A549 (cell line): ENCODE measurements at regions not wholly inside any gene's neighbourhood (a gene's known extent, or its start where the extent isn't known, plus 50 kb on each side); places are given as distances from the start of the nearest gene placed in this dataset.

Experiments used
- ATAC-seq, 2 experiments: fragments of 200-7000 bp in 1 of 2; fragments of >200 bp in 1 of 2; cut with Nextera tagmentation in 1 of 2; cut with Tn5 transposase in 1 of 2; 3 replicates each; pipeline versions ENCODE4 v1.8.0 to v1.9.1; 2018 to 2020; ENCODE audit warnings: mild to moderate bottlenecking in 1 of 2, moderate library complexity in 1 of 2
- CTCF ChIA-PET: fragments of 300-600 bp; sonication (Branson Sonifier 250); formaldehyde crosslinking; extraction: SDS; loops from one replicate; lab custom pipeline; 2021; ENCODE audit warnings: antibody characterized with exemption, inconsistent platforms; lab: Yijun Ruan, JAX
- POLR2A ChIA-PET: fragments of 350-600 bp; formaldehyde crosslinking; extraction: SDS; loops from one replicate; lab custom pipeline; 2021; ENCODE audit warnings: antibody characterized with exemption, inconsistent platforms; lab: Yijun Ruan, JAX
- DNase-seq, 2 experiments: peaks; one replicate each; pipeline versions ENCODE4 v3.0.0 to v3.0.0-alpha.2; 2011 to 2016; ENCODE audit warnings: low read depth in 1 of 2, low spot score in 1 of 2
- FAIRE-seq: peaks from 2 replicates; lab custom pipeline; 2011; peaks lifted over from hg19 to GRCh38; lab: Jason Lieb, UNC
- H3K27ac ChIP-seq, 2 experiments: fragments of >200 bp; sonication (Bioruptor Twin); formaldehyde crosslinking; 3 replicates each; pipeline ENCODE4 v1.5.1; 2016 to 2017
- H3K4me1 ChIP-seq: fragments of >200 bp; sonication (Bioruptor Twin); formaldehyde crosslinking; 3 replicates; pipeline ENCODE4 v1.6.1; 2016
- H3K4me2 ChIP-seq: fragments of >200 bp; sonication (Bioruptor Twin); formaldehyde crosslinking; 3 replicates; pipeline ENCODE4 v1.6.1; 2016
- H3K4me3 ChIP-seq: fragments of >200 bp; sonication (Bioruptor Twin); formaldehyde crosslinking; 3 replicates; pipeline ENCODE4 v1.5.1; 2016
- H3K9me3 ChIP-seq: fragments of >200 bp; sonication (Bioruptor Twin); formaldehyde crosslinking; 3 replicates; pipeline ENCODE4 v1.6.1; 2016
- ATOH8 ChIP-seq: fragments of 250-450 bp; sonication (Bioruptor Pico); IDR thresholded peaks from 2 replicates; pipeline ENCODE4 v1.5.0; 2020; ENCODE audit warnings: low read depth, mild to moderate bottlenecking, moderate library complexity
- BCL3 ChIP-seq: fragments of >200 bp; sonication (Bioruptor Twin); formaldehyde crosslinking; IDR thresholded peaks from 3 replicates; pipeline ENCODE4 v1.6.1; 2016
- CBX2 ChIP-seq: fragments of 200-600 bp; sonication (generic); IDR thresholded peaks from 2 replicates; pipeline ENCODE4 v1.6.1; 2016; ENCODE audit warnings: low read depth, mild to moderate bottlenecking, borderline replicate concordance
- CBX8 ChIP-seq: fragments of 200-600 bp; sonication (generic); IDR thresholded peaks from 2 replicates; pipeline ENCODE4 v1.6.1; 2016
- CEBPB ChIP-seq, 2 experiments: fragments of >200 bp in 1 of 2; sonication (Bioruptor Twin) in 1 of 2; formaldehyde crosslinking in 1 of 2; IDR thresholded peaks; 2 replicates each; pipeline ENCODE4 v1.6.1; 2012 to 2016
- CTCF ChIP-seq: fragments of >200 bp; sonication (Bioruptor Twin); formaldehyde crosslinking; IDR thresholded peaks from 3 replicates; pipeline ENCODE4 v1.5.1; 2016
- E2F6 ChIP-seq: IDR thresholded peaks from 2 replicates; pipeline ENCODE4 v1.6.1; 2012; ENCODE audit warnings: low read depth, borderline replicate concordance
- EHF ChIP-seq: fragments of 250-450 bp; sonication (Bioruptor Pico); IDR thresholded peaks from 2 replicates; pipeline ENCODE4 v1.5.0; 2020; ENCODE audit warnings: mild to moderate bottlenecking
- FOSL2 ChIP-seq, 2 experiments: fragments of 450-650 bp in 1 of 2; fragments of >200 bp in 1 of 2; sonication (Bioruptor Twin) in 1 of 2; formaldehyde crosslinking; IDR thresholded peaks; 2 replicates each; pipeline versions ENCODE4 v1.5.0 to v1.6.1; 2016 to 2020; ENCODE audit warnings: mild to moderate bottlenecking in 1 of 2, moderate library complexity in 1 of 2
- HOXB13 ChIP-seq: fragments of 250-450 bp; sonication (Bioruptor Pico); IDR thresholded peaks from 2 replicates; pipeline ENCODE4 v1.5.0; 2020; ENCODE audit warnings: low read depth, mild to moderate bottlenecking, moderate library complexity
- HOXB5 ChIP-seq: fragments of 250-450 bp; sonication (Bioruptor Pico); IDR thresholded peaks from 2 replicates; pipeline ENCODE4 v1.5.0; 2020; ENCODE audit warnings: mild to moderate bottlenecking, moderate library complexity
- MAFK ChIP-seq: fragments of 450-650 bp; IDR thresholded peaks from 2 replicates; pipeline ENCODE4 v1.6.1; 2014; ENCODE audit not compliant: partially characterized antibody
- NFE2L2 ChIP-seq: fragments of 150-350 bp; conservative IDR thresholded peaks from 2 replicates; pipeline ENCODE4 v1.6.1; 2014; ENCODE audit warnings: low read length
- NPAS2 ChIP-seq: fragments of 250-450 bp; sonication (Bioruptor Pico); IDR thresholded peaks from 2 replicates; pipeline ENCODE4 v1.8.0; 2022; ENCODE audit warnings: mild to moderate bottlenecking, moderate library complexity, borderline replicate concordance
- NR3C1 ChIP-seq: fragments of >200 bp; sonication (Bioruptor Twin); formaldehyde crosslinking; IDR thresholded peaks from 3 replicates; pipeline ENCODE4 v1.6.1; 2017
- PBX3 ChIP-seq: IDR thresholded peaks from 2 replicates; pipeline ENCODE4 v1.6.1; 2012
- PHF8 ChIP-seq: fragments of 200-600 bp; sonication (generic); IDR thresholded peaks from 2 replicates; pipeline ENCODE4 v1.6.1; 2016; ENCODE audit warnings: low read depth, mild to moderate bottlenecking, antibody characterized with exemption, moderate library complexity, borderline replicate concordance
- POLR2AphosphoS2 ChIP-seq: conservative IDR thresholded peaks from 2 replicates; pipeline ENCODE4 v1.6.1; 2012; ENCODE audit warnings: low read length, improper control_type of control experiment, inconsistent platforms
- RAD21 ChIP-seq, 2 experiments: fragments of >200 bp in 1 of 2; sonication (Bioruptor Twin) in 1 of 2; formaldehyde crosslinking in 1 of 2; IDR thresholded peaks in 1 of 2; conservative IDR thresholded peaks in 1 of 2; 2 replicates in 1 of 2; 3 replicates in 1 of 2; pipeline ENCODE4 v1.6.1; 2012 to 2018; ENCODE audit warnings: inconsistent platforms in 1 of 2
- RARB ChIP-seq: fragments of 250-450 bp; sonication (Bioruptor Pico); IDR thresholded peaks from 2 replicates; pipeline ENCODE4 v1.8.0; 2021; ENCODE audit warnings: mild to moderate bottlenecking, moderate library complexity
- RFX5 ChIP-seq: fragments of 450-650 bp; IDR thresholded peaks from 2 replicates; pipeline ENCODE4 v1.7.1; 2014; ENCODE audit warnings: antibody characterized with exemption, mild to moderate bottlenecking, moderate library complexity
- SMC3 ChIP-seq: fragments of >200 bp; sonication (Bioruptor Twin); formaldehyde crosslinking; IDR thresholded peaks from 3 replicates; pipeline ENCODE4 v1.6.1; 2018; ENCODE audit warnings: inconsistent platforms
- USF2 ChIP-seq: fragments of 450-650 bp; IDR thresholded peaks from 2 replicates; pipeline ENCODE4 v1.6.1; 2014; ENCODE audit warnings: antibody characterized with exemption
- ZC3H11A ChIP-seq: fragments of 450-650 bp; IDR thresholded peaks from 2 replicates; pipeline ENCODE4 v1.6.1; 2014; ENCODE audit warnings: antibody characterized with exemption, mild to moderate bottlenecking
- ZFP36 ChIP-seq: fragments of 450-650 bp; IDR thresholded peaks from 2 replicates; pipeline ENCODE4 v1.6.1; 2014; ENCODE audit warnings: borderline replicate concordance; ENCODE audit not compliant: partially characterized antibody
- ZSCAN20 ChIP-seq: fragments of 250-450 bp; sonication (Bioruptor Pico); IDR thresholded peaks from 2 replicates; pipeline ENCODE4 v1.8.0; 2022; ENCODE audit warnings: mild to moderate bottlenecking, moderate library complexity
- WGBS: methylation state at CpG from one replicate; pipeline ENCODE4 v1.1.6; 2017; ENCODE audit errors: missing lambda C conversion rate; 5-methylcytosine and 5-hydroxymethylcytosine counted together

GRCh38 chr1:213790565-213790964 lies 197.2 kb upstream of the PROX1 start:
- ChIA-PET POLR2A (no interaction called here), CTCF (no interaction called here)
- no peak for DNase-seq
- Histone ChIP-seq H3K27ac (no peak overlapping the region), H3K9me3 (no peaks in the 10 kb centered on the region), H3K4me2 (no peak overlapping the region)
- WGBS, result 0% methylated on average over 3 of the region's 3 CpGs
- no peak for ATAC-seq
- FAIRE-seq, result no peak
- TF ChIP-seq SMC3, result no peak
- TF ChIP-seq NR3C1, result no peak
- no peak for TF ChIP-seq CEBPB (IDR thresholded peaks at IDR 0.05)
- TF ChIP-seq NFE2L2, result no peak
- TF ChIP-seq RFX5, result no peak
- no peak for TF ChIP-seq CTCF
- no peak for TF ChIP-seq ATOH8
- no peak for TF ChIP-seq E2F6
- no peak for TF ChIP-seq POLR2AphosphoS2
- TF ChIP-seq CBX2, result no peak
- TF ChIP-seq HOXB5 (CRISPR knock-in tag), result no peak
- no peak for TF ChIP-seq RAD21 (conservative IDR thresholded peaks at IDR 0.05 in 1 of 2, IDR thresholded peaks at IDR 0.05 in 1 of 2)
- no peak for TF ChIP-seq BCL3
- TF ChIP-seq CBX8, result no peak
- TF ChIP-seq HOXB13 (CRISPR knock-in tag), result no peak
- TF ChIP-seq ZFP36, result no peak
- no peak for TF ChIP-seq MAFK
- no peak for TF ChIP-seq PBX3
- no peak for TF ChIP-seq PHF8
- TF ChIP-seq, all 56 proteins: peak for 0
- Histone ChIP-seq H3K4me1 (no peaks in the 10 kb centered on the region), H3K4me3 (no peak overlapping the region)

- ATAC-seq, result no peak
- Histone ChIP-seq H3K4me2 (no peak overlapping the region), H3K9me3 (no peaks in the 10 kb centered on the region), H3K4me3 (no peak overlapping the region), H3K27ac (no peak overlapping the region), H3K4me1 (no peaks in the 10 kb centered on the region)
- 28% methylated on average over 13 of the region's 13 CpGs for WGBS
- ChIA-PET POLR2A (no interaction called here), CTCF (no interaction called here)
- FAIRE-seq, result no peak
- DNase-seq, result no peak
- no peak for TF ChIP-seq USF2
- TF ChIP-seq BCL3, result no peak
- no peak for TF ChIP-seq NPAS2
- no peak for TF ChIP-seq HOXB5 (CRISPR knock-in tag)
- TF ChIP-seq ZSCAN20, result no peak
- TF ChIP-seq ATOH8, result no peak
- TF ChIP-seq EHF, result no peak
- TF ChIP-seq ZC3H11A, result no peak
- TF ChIP-seq FOSL2 (IDR thresholded peaks at IDR 0.05), result no peak
- TF ChIP-seq FOSL2 (CRISPR knock-in tag; IDR thresholded peaks at IDR 0.05), result no peak
- no peak for TF ChIP-seq SMC3
- TF ChIP-seq RARB (CRISPR knock-in tag), result no peak
- no peak for TF ChIP-seq CEBPB (IDR thresholded peaks at IDR 0.05)
These were observed 194.2 kb upstream of the PROX1 start for GRCh38 chr1:213793482-213794067.
